ENCODE measurements at regions not wholly inside any gene's neighbourhood (a gene's known extent, or its start where the extent isn't known, plus 50 kb on each side); places are given as distances from the start of the nearest gene placed in this dataset.

GRCh38 chr1:82901118-82901517, 1097.8 kb downstream of the TTLL7 start:
- no peak for DNase-seq (ENCODE audit: low read depth in 2 of 2)

GRCh38 chr1:82899017-82899416, 1098.3 kb downstream of the ADGRL2 start:
- no peak for DNase-seq (ENCODE audit: low read depth in 2 of 2)

- DNase-seq (ENCODE audit: low read depth in 2 of 2), result no peak
Observed at GRCh38 chr1:82897549-82897948, 1096.8 kb downstream of the ADGRL2 start.

- DNase-seq (ENCODE audit: low read depth in 2 of 2), result no peak
Observed at GRCh38 chr1:82896036-82896435, 1095.3 kb downstream of the ADGRL2 start.

GRCh38 chr1:82894635-82895034, 1093.9 kb downstream of the ADGRL2 start:
- DNase-seq (ENCODE audit: low read depth in 2 of 2), result no peak

GRCh38 chr1:82893712-82894470, 1093.2 kb downstream of the ADGRL2 start:
- DNase-seq (ENCODE audit: low read depth in 2 of 2), result no peak

- no peak for DNase-seq (ENCODE audit: low read depth in 2 of 2)
Observed at GRCh38 chr1:82880506-82880905, 1079.8 kb downstream of the ADGRL2 start.

- peak in 1 of 2 donors; percentile 4 for DNase-seq (ENCODE audit: low read depth in 2 of 2)
Observed at GRCh38 chr1:82879701-82880305, 1079.1 kb downstream of the ADGRL2 start.

GRCh38 chr1:82875170-82875569, 1074.4 kb downstream of the ADGRL2 start:
- no peak for DNase-seq (ENCODE audit: low read depth in 2 of 2)

GRCh38 chr1:82874041-82874440, 1073.3 kb downstream of the ADGRL2 start:
- no peak for DNase-seq (ENCODE audit: low read depth in 2 of 2)

GRCh38 chr1:82870332-82870731, 1069.6 kb downstream of the ADGRL2 start:
- no peak for DNase-seq (ENCODE audit: low read depth in 2 of 2)

- no peak for DNase-seq (ENCODE audit: low read depth in 2 of 2)
Observed at GRCh38 chr1:82867781-82868180, 1067.0 kb downstream of the ADGRL2 start.

GRCh38 chr1:82861749-82862148, 1061.0 kb downstream of the ADGRL2 start:
- no peak for DNase-seq (ENCODE audit: low read depth in 2 of 2)

GRCh38 chr1:82858031-82858430, 1057.3 kb downstream of the ADGRL2 start:
- no peak for DNase-seq (ENCODE audit: low read depth in 2 of 2)

- DNase-seq (ENCODE audit: low read depth in 2 of 2), result no peak
Observed at GRCh38 chr1:82849460-82849859, 1048.7 kb downstream of the ADGRL2 start.

- no peak for DNase-seq (ENCODE audit: low read depth in 2 of 2)
Observed at GRCh38 chr1:82848043-82848442, 1047.3 kb downstream of the ADGRL2 start.

GRCh38 chr1:82845866-82846265, 1045.1 kb downstream of the ADGRL2 start:
- DNase-seq (ENCODE audit: low read depth in 2 of 2), result no peak

GRCh38 chr1:82844911-82845827, 1044.4 kb downstream of the ADGRL2 start:
- DNase-seq (ENCODE audit: low read depth in 2 of 2), result no peak

- no peak for DNase-seq (ENCODE audit: low read depth in 2 of 2)
Observed at GRCh38 chr1:82844447-82844846, 1043.7 kb downstream of the ADGRL2 start.

GRCh38 chr1:82843876-82844275, 1043.1 kb downstream of the ADGRL2 start:
- DNase-seq (ENCODE audit: low read depth in 2 of 2), result no peak

GRCh38 chr1:82840192-82840591, 1039.5 kb downstream of the ADGRL2 start:
- no peak for DNase-seq (ENCODE audit: low read depth in 2 of 2)

GRCh38 chr1:82837766-82838465, 1037.2 kb downstream of the ADGRL2 start:
- peak in 1 of 2 donors; percentile 44 for DNase-seq (ENCODE audit: low read depth in 2 of 2)
